Hypothalamus (tissue), 51 donors: ENCODE measurements at regions not wholly inside any gene's neighbourhood (a gene's known extent, or its start where the extent isn't known, plus 50 kb on each side); places are given as distances from the start of the nearest gene placed in this dataset.

ENCODE experiments used
- DNase-seq, 51 donors: peaks; one replicate each; lab custom pipeline; 2025; lab: John Stamatoyannopoulos, UW

GRCh38 chr9:12056874-12057273 is 636.3 kb upstream of the TYRP1 start:
- no peak for DNase-seq

- DNase-seq: no peak
Observed at GRCh38 chr9:12060067-12060466, 633.1 kb upstream of the TYRP1 start.

GRCh38 chr9:12060811-12061210 is 632.4 kb upstream of the TYRP1 start:
- no peak for DNase-seq

GRCh38 chr9:12065050-12065449 is 628.1 kb upstream of the TYRP1 start:
- no peak for DNase-seq

GRCh38 chr9:12065686-12066085 is 627.5 kb upstream of the TYRP1 start:
- DNase-seq: no peak

GRCh38 chr9:12066455-12067035 is 626.6 kb upstream of the TYRP1 start:
- DNase-seq: no peak

GRCh38 chr9:12069366-12069765 is 623.8 kb upstream of the TYRP1 start:
- no peak for DNase-seq

GRCh38 chr9:12085399-12085798 is 607.8 kb upstream of the TYRP1 start:
- DNase-seq: no peak

- DNase-seq: no peak
Observed at GRCh38 chr9:12091865-12092527, 601.2 kb upstream of the TYRP1 start.

- no peak for DNase-seq
Observed at GRCh38 chr9:12094046-12094445, 599.1 kb upstream of the TYRP1 start.

GRCh38 chr9:12095931-12096330 is 597.3 kb upstream of the TYRP1 start:
- DNase-seq: no peak

GRCh38 chr9:12133416-12133815 is 559.8 kb upstream of the TYRP1 start:
- DNase-seq: no peak

GRCh38 chr9:12141422-12141821 is 551.8 kb upstream of the TYRP1 start:
- no peak for DNase-seq

GRCh38 chr9:12155401-12156134 is 537.6 kb upstream of the TYRP1 start:
- no peak for DNase-seq

- peak in 9 of 51 donors; percentile 1 to 50 (median 10) for DNase-seq
Observed at GRCh38 chr9:12162181-12162815, 530.9 kb upstream of the TYRP1 start.

- no peak for DNase-seq
Observed at GRCh38 chr9:12163723-12164458, 529.3 kb upstream of the TYRP1 start.

GRCh38 chr9:12166518-12166917 is 526.7 kb upstream of the TYRP1 start:
- no peak for DNase-seq

GRCh38 chr9:12170456-12170855 is 522.7 kb upstream of the TYRP1 start:
- DNase-seq: no peak

GRCh38 chr9:12178634-12179033 is 514.6 kb upstream of the TYRP1 start:
- DNase-seq: no peak

GRCh38 chr9:12182806-12183205 is 510.4 kb upstream of the TYRP1 start:
- DNase-seq: no peak

- no peak for DNase-seq
Observed at GRCh38 chr9:12183321-12183720, 509.9 kb upstream of the TYRP1 start.
